ENCODE measurements at regions not wholly inside any gene's neighbourhood (a gene's known extent, or its start where the extent isn't known, plus 50 kb on each side); places are given as distances from the start of the nearest gene placed in this dataset.

DNA sequence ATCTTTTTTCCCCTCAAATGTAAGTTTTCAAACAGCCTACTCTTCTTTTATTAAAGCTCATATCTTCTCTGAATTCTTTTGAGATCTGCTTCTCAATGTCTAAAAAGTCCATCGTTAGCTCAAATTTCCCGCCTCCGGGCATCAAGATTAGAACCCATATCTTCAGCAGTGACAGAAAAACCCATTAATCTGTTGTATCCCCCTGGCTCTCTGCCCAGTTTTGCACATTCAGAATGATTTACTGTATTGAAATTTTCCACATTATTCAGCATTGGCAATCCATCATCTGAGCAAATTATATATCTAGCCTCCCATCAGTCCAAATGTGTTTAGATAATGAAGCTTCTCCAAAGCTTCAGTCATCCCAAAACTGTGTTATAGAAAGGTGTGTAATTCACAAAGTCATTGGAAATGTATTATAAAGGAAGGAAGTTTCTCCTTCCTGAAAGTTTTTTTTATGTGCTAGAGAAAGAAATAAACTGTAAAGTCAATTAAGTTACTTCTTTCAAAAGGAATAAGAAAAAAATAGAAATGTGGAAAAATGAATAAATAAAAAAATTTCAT is 849.9 kb downstream of the MAT2B start:
- no peak for TF ChIP-seq EZH2phosphoT487 (IDR thresholded peaks at IDR 0.05; ENCODE audit: borderline replicate concordance, low read depth, low read length)
- no peak for TF ChIP-seq CTCF (conservative IDR thresholded peaks at IDR 0.05; ENCODE audit: low read length)
- Histone ChIP-seq H3K4me2 (ENCODE audit: low read length) (no peak overlapping the region), H3K9me2 (ENCODE audit: insufficient read depth, low read length) (no peaks in the 10 kb centered on the region), H2AFZ (ENCODE audit: low read length) (no peak overlapping the region), H4K20me1 (ENCODE audit: insufficient read depth, low read length) (no peaks in the 10 kb centered on the region), H3K4me3 (ENCODE audit: low read depth, low read length, poor library complexity, severe bottlenecking) (no peak overlapping the region), H3K79me2 (ENCODE audit: insufficient read depth, low read depth, low read length) (no peaks in the 10 kb centered on the region), H3K36me3 (ENCODE audit: insufficient read depth, low read length) (no peaks in the 10 kb centered on the region), H3K9me3 (ENCODE audit: low read length) (no peaks in the 10 kb centered on the region), H3K4me1 (ENCODE audit: insufficient read depth, low read length, poor library complexity, severe bottlenecking) (no peaks in the 10 kb centered on the region), H3K27ac (ENCODE audit: low read depth, low read length, poor library complexity, severe bottlenecking) (no peak overlapping the region)
- CTCF ChIA-PET (ENCODE audit: unreplicated experiment), result no interaction called here
- POLR2A ChIA-PET, result interaction anchor here (0.7 kb wide), 1 partner anchor 133 kb away, joined by 3 read pairs; no protein-coding TSS in a partner anchor
- DNase-seq (ENCODE audit: low spot score), result no peak
- intact Hi-C loops (cut with micrococcal nuclease; ENCODE audit: unreplicated experiment), result no loop called here
- no TSS peak for BruUV-seq (replicated peaks)

GRCh38 chr5:164356790-164357189 is 851.4 kb downstream of the MAT2B start:
- Histone ChIP-seq H3K4me3 (ENCODE audit: low read depth, low read length, poor library complexity, severe bottlenecking) (no peak overlapping the region), H2AFZ (ENCODE audit: low read length) (no peak overlapping the region), H3K36me3 (ENCODE audit: insufficient read depth, low read length) (no peaks in the 10 kb centered on the region), H3K4me1 (ENCODE audit: insufficient read depth, low read length, poor library complexity, severe bottlenecking) (no peaks in the 10 kb centered on the region), H3K9me2 (ENCODE audit: insufficient read depth, low read length) (no peaks in the 10 kb centered on the region), H3K9me3 (ENCODE audit: low read length) (no peaks in the 10 kb centered on the region), H3K4me2 (ENCODE audit: low read length) (no peak overlapping the region), H4K20me1 (ENCODE audit: insufficient read depth, low read length) (no peaks in the 10 kb centered on the region), H3K79me2 (ENCODE audit: insufficient read depth, low read depth, low read length) (no peaks in the 10 kb centered on the region), H3K27ac (ENCODE audit: low read depth, low read length, poor library complexity, severe bottlenecking) (no peak overlapping the region)
- intact Hi-C loops (cut with micrococcal nuclease; ENCODE audit: unreplicated experiment), result no loop called here
- POLR2A ChIA-PET, result interaction anchor here (0.6 kb wide), 1 partner anchor 16 kb away, joined by 3 read pairs; no protein-coding TSS in a partner anchor
- no peak for TF ChIP-seq CTCF (conservative IDR thresholded peaks at IDR 0.05; ENCODE audit: low read length)
- TF ChIP-seq EZH2phosphoT487 (IDR thresholded peaks at IDR 0.05; ENCODE audit: borderline replicate concordance, low read depth, low read length), result no peak
- CTCF ChIA-PET (ENCODE audit: unreplicated experiment), result no interaction called here
- no peak for DNase-seq (ENCODE audit: low spot score)
- BruUV-seq (replicated peaks), result no TSS peak

- ChIA-PET POLR2A (no interaction called here), CTCF (ENCODE audit: unreplicated experiment) (no interaction called here)
- Histone ChIP-seq H4K20me1 (ENCODE audit: insufficient read depth, low read length) (no peaks in the 10 kb centered on the region), H2AFZ (ENCODE audit: low read length) (no peak overlapping the region), H3K4me3 (ENCODE audit: low read depth, low read length, poor library complexity, severe bottlenecking) (no peak overlapping the region), H3K36me3 (ENCODE audit: insufficient read depth, low read length) (no peaks in the 10 kb centered on the region), H3K4me1 (ENCODE audit: insufficient read depth, low read length, poor library complexity, severe bottlenecking) (no peaks in the 10 kb centered on the region), H3K4me2 (ENCODE audit: low read length) (no peak overlapping the region), H3K27ac (ENCODE audit: low read depth, low read length, poor library complexity, severe bottlenecking) (no peak overlapping the region), H3K9me3 (ENCODE audit: low read length) (no peaks in the 10 kb centered on the region), H3K79me2 (ENCODE audit: insufficient read depth, low read depth, low read length) (no peaks in the 10 kb centered on the region), H3K9me2 (ENCODE audit: insufficient read depth, low read length) (no peaks in the 10 kb centered on the region)
- TF ChIP-seq EZH2phosphoT487 (IDR thresholded peaks at IDR 0.05; ENCODE audit: borderline replicate concordance, low read depth, low read length) (no peak), CTCF (conservative IDR thresholded peaks at IDR 0.05; ENCODE audit: low read length) (no peak)
- intact Hi-C loops (cut with micrococcal nuclease; ENCODE audit: unreplicated experiment), result no loop called here
- no peak for DNase-seq (ENCODE audit: low spot score)
- BruUV-seq (replicated peaks), result no TSS peak
These were observed 852.1 kb downstream of the MAT2B start for GRCh38 chr5:164357395-164358033.
